Endothelial cell of umbilical vein (primary cell): ENCODE measurements at regions not wholly inside any gene's neighbourhood (a gene's known extent, or its start where the extent isn't known, plus 50 kb on each side); places are given as distances from the start of the nearest gene placed in this dataset.

ENCODE experiments used
- BruUV-seq: library from RNA; stranded (reverse); fragments of 400-500 nt; replicated peaks from 2 replicates; lab custom pipeline; 2021; lab: Mats Ljungman, UMichigan
- CTCF ChIA-PET: fragments of 300-600, 350-600 bp; sonication (Branson Sonifier 250); formaldehyde crosslinking; loops from one replicate; lab custom pipeline; 2021; ENCODE audit warnings: antibody characterized with exemption, inconsistent platforms; lab: Charles Lee
- POLR2A ChIA-PET: fragments of 300-600, 350-600 bp; sonication (Branson Sonifier 250); formaldehyde crosslinking; loops from one replicate; lab custom pipeline; 2021; ENCODE audit warnings: antibody characterized with exemption, inconsistent platforms; lab: Charles Lee
- DNase-seq: peaks from one replicate; pipeline ENCODE4 v3.0.0-alpha.2; 2011; ENCODE audit warnings: low read depth, low spot score
- FAIRE-seq: peaks from 2 replicates; lab custom pipeline; 2011; peaks lifted over from hg19 to GRCh38; lab: Jason Lieb, UNC
- H2AFZ ChIP-seq: 2 replicates; pipeline ENCODE4 v1.6.0; 2012; ENCODE audit warnings: low read depth, low read length, control low read depth, inconsistent platforms
- H3K27ac ChIP-seq: 2 replicates; pipeline ENCODE4 v1.5.1; 2011; ENCODE audit warnings: low read depth, mild to moderate bottlenecking, control low read depth, low read length, moderate library complexity; ENCODE audit not compliant: insufficient read depth
- H3K27me3 ChIP-seq, 2 experiments: 2 replicates each; pipeline versions ENCODE4 v1.6.0 to v1.6.1; 2011; ENCODE audit warnings: low read length in 2 of 2, mixed read lengths in 1 of 2; ENCODE audit not compliant: control insufficient read depth in 2 of 2, insufficient read depth in 2 of 2
- H3K36me3 ChIP-seq, 2 experiments: 2 replicates in 1 of 2; 3 replicates in 1 of 2; pipeline ENCODE4 v1.5.1; 2011; ENCODE audit warnings: low read length in 2 of 2, mild to moderate bottlenecking in 1 of 2, moderate library complexity in 1 of 2; ENCODE audit not compliant: control insufficient read depth in 2 of 2, insufficient read depth in 2 of 2; ENCODE audit errors: extremely low read depth in 1 of 2
- H3K4me1 ChIP-seq: 3 replicates; pipeline ENCODE4 v1.5.1; 2011; ENCODE audit warnings: mild to moderate bottlenecking, low read length; ENCODE audit not compliant: control insufficient read depth, insufficient read depth; ENCODE audit errors: extremely low read depth
- H3K4me2 ChIP-seq: 2 replicates; pipeline ENCODE4 v1.6.1; 2011; ENCODE audit warnings: low read length, control low read depth, mixed read lengths; ENCODE audit not compliant: insufficient read depth
- H3K4me3 ChIP-seq, 3 experiments: fragments of 200-600 bp in 1 of 3; sonication (generic), shearing (Covaris generic) in 1 of 3; replicated peaks in 1 of 3; 2 replicates each; pipeline ENCODE4 v1.5.1; 2011 to 2016; ENCODE audit warnings: control low read depth in 3 of 3, low read length in 3 of 3, mild to moderate bottlenecking in 2 of 3, inconsistent platforms in 1 of 3, low read depth in 1 of 3, moderate library complexity in 1 of 3; ENCODE audit not compliant: insufficient read depth in 1 of 3
- H3K79me2 ChIP-seq: 2 replicates; pipeline ENCODE4 v1.6.0; 2012; ENCODE audit warnings: low read length, inconsistent platforms; ENCODE audit not compliant: control insufficient read depth, insufficient read depth
- H3K9ac ChIP-seq: replicated peaks from 2 replicates; pipeline ENCODE3; 2011; ENCODE audit warnings: low read length, control low read depth; ENCODE audit not compliant: insufficient read depth; ENCODE audit errors: extremely low read depth
- H3K9me1 ChIP-seq: replicated peaks from 3 replicates; pipeline ENCODE4 v1.6.0; 2011; ENCODE audit warnings: mild to moderate bottlenecking, low read length; ENCODE audit not compliant: control insufficient read depth, insufficient read depth; ENCODE audit errors: extremely low read depth
- H3K9me3 ChIP-seq: replicated peaks from 2 replicates; pipeline ENCODE4 v1.5.1; 2012; ENCODE audit warnings: low read length, inconsistent platforms; ENCODE audit not compliant: control insufficient read depth, insufficient read depth
- H4K20me1 ChIP-seq: replicated peaks from 2 replicates; pipeline ENCODE3; 2011; ENCODE audit warnings: mild to moderate bottlenecking, low read length; ENCODE audit not compliant: control insufficient read depth, insufficient read depth; ENCODE audit errors: extremely low read depth
- EZH2 ChIP-seq: IDR thresholded peaks from 2 replicates; pipeline ENCODE4 v1.6.1; 2012; ENCODE audit warnings: borderline replicate concordance, low read depth, mild to moderate bottlenecking, moderate library complexity, low read length, inconsistent platforms; ENCODE audit not compliant: severe bottlenecking
- FOS ChIP-seq: IDR thresholded peaks from 2 replicates; pipeline ENCODE4 v1.6.1; 2011; ENCODE audit warnings: mild to moderate bottlenecking, low read length, moderate library complexity, borderline replicate concordance; ENCODE audit not compliant: insufficient read depth
- GATA2 ChIP-seq: IDR thresholded peaks from 2 replicates; pipeline ENCODE4 v1.7.0; 2011; ENCODE audit warnings: low read depth, mild to moderate bottlenecking, moderate library complexity, mixed read lengths, low read length; ENCODE audit not compliant: insufficient read length, insufficient read depth
- JUN ChIP-seq: IDR thresholded peaks from 2 replicates; pipeline ENCODE4 v1.6.1; 2011; ENCODE audit warnings: borderline replicate concordance, low read depth; ENCODE audit not compliant: insufficient read length, insufficient read depth
- MYC ChIP-seq: IDR thresholded peaks from one replicate; pipeline ENCODE4 v1.6.1; 2011; ENCODE audit warnings: mild to moderate bottlenecking, low read depth, low read length
- POLR2A ChIP-seq: IDR thresholded peaks from 2 replicates; pipeline ENCODE4 v1.6.1; 2012; ENCODE audit warnings: low read depth, mild to moderate bottlenecking, control low read depth, low read length
- POLR2AphosphoS5 ChIP-seq: IDR thresholded peaks from 2 replicates; pipeline ENCODE4 v1.6.1; 2012; ENCODE audit warnings: low read depth, mild to moderate bottlenecking, control low read depth, low read length, moderate library complexity; ENCODE audit not compliant: insufficient read depth
- dilution Hi-C: fragments of 300-500 bp; cut with MboI; formaldehyde crosslinking; loops from one replicate; pipeline ENCODE4 v1.15.0; 2019; ENCODE audit warnings: low sequenced_read_pairs; ENCODE audit not compliant: extremely low pct_ligation_motif_present
- intact Hi-C: fragments of 100-400 bp; cut with micrococcal nuclease; formaldehyde crosslinking; loops from one replicate; pipeline ENCODE4 v1.10.0; 2022
- TF ChIP-seq, protein P1 (sequence below): IDR thresholded peaks from 2 replicates; pipeline ENCODE4 v1.6.1; 2011; ENCODE audit not compliant: insufficient read depth, insufficient read length
- TF ChIP-seq, protein P2 (sequence below), 2 donors: IDR thresholded peaks; 1 replicate in 1 of 2; 2 replicates in 1 of 2; pipeline ENCODE4 v1.5.1; 2011; ENCODE audit warnings: low read length in 2 of 2, mild to moderate bottlenecking in 2 of 2, moderate library complexity in 2 of 2, control low read depth in 1 of 2, inconsistent platforms in 1 of 2, low read depth in 1 of 2; ENCODE audit not compliant: insufficient read depth in 1 of 2; ENCODE audit errors: extremely low read depth in 1 of 2

DNA sequence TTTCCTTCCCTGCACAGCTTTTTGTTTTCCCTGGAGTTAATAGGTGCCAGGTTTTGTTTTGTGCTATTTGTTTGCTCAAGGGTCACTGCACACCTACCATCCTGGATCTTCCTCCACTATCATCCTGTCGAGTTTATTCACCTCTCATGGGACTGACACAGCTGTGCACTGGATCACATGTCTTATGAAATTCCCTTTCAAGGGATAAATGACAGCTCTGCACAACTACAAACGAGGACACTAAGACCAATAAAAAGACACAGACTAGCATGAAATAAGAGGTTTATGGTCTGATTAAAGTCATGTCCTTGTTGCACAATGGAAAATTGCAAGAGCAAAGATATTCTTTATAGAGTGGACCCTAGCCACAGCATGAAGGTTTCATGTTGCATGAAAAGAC is 76.7 kb upstream of the SFMBT2 start:
- BruUV-seq, result no TSS peak

DNA sequence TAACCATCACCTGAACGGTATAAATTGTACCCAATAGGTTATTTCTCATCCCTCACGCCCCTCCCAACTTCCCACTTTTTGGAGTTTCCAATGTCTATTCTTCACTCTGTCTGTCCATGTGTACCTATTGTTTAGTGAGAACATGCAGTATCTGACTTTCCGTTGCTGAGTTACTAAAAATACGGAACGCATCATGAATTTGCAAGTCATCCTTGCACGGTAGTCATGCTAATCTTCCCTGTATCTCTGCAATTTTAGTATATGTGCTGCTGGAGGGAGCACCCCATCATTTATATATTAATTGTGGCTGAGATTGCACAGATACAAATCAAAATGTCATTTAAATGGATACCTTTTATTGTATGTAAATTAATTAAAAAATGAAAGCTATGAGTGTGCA is 75.7 kb upstream of the SFMBT2 start:
- CTCF ChIA-PET, result no interaction called here
- Histone ChIP-seq H4K20me1 (no peaks in the 10 kb centered on the region), H3K4me2 (no peak overlapping the region), H3K27me3 (no peaks in the 10 kb centered on the region), H2AFZ (no peak overlapping the region), H3K79me2 (no peaks in the 10 kb centered on the region), H3K9me3 (no peaks in the 10 kb centered on the region), H3K9ac (no peak overlapping the region), H3K27ac (no peak overlapping the region), H3K9me1 (no peaks in the 10 kb centered on the region), H3K36me3 (no peaks in the 10 kb centered on the region), H3K4me1 (no peaks in the 10 kb centered on the region), H3K4me3 (no peak overlapping the region)
- dilution Hi-C loops, result no loop called here
- POLR2A ChIA-PET, result no interaction called here
- no TSS peak for BruUV-seq
- intact Hi-C loops, result no loop called here
- FAIRE-seq, result no peak
- no peak for TF ChIP-seq GATA2
- no peak for TF ChIP-seq JUN
- no peak for TF ChIP-seq MYC
- no peak for TF ChIP-seq FOS
- no peak for TF ChIP-seq EZH2
- TF ChIP-seq POLR2A, result no peak
- TF ChIP-seq POLR2AphosphoS5, result no peak
- TF ChIP-seq, protein P1, sequence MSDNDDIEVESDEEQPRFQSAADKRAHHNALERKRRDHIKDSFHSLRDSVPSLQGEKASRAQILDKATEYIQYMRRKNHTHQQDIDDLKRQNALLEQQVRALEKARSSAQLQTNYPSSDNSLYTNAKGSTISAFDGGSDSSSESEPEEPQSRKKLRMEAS, result no peak
- TF ChIP-seq, protein P2, sequence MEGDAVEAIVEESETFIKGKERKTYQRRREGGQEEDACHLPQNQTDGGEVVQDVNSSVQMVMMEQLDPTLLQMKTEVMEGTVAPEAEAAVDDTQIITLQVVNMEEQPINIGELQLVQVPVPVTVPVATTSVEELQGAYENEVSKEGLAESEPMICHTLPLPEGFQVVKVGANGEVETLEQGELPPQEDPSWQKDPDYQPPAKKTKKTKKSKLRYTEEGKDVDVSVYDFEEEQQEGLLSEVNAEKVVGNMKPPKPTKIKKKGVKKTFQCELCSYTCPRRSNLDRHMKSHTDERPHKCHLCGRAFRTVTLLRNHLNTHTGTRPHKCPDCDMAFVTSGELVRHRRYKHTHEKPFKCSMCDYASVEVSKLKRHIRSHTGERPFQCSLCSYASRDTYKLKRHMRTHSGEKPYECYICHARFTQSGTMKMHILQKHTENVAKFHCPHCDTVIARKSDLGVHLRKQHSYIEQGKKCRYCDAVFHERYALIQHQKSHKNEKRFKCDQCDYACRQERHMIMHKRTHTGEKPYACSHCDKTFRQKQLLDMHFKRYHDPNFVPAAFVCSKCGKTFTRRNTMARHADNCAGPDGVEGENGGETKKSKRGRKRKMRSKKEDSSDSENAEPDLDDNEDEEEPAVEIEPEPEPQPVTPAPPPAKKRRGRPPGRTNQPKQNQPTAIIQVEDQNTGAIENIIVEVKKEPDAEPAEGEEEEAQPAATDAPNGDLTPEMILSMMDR (IDR thresholded peaks at IDR 0.05; ENCODE audit: extremely low read depth in 1 of 2, insufficient read depth in 1 of 2, low read depth in 1 of 2, low read length in 2 of 2), result no peak
- no peak for DNase-seq

More for the DNA sequence above, 76.7 kb upstream of the SFMBT2 start:
- Histone ChIP-seq H2AFZ (no peak overlapping the region), H3K4me1 (no peaks in the 10 kb centered on the region), H3K79me2 (no peaks in the 10 kb centered on the region), H3K4me2 (no peak overlapping the region), H3K27me3 (no peaks in the 10 kb centered on the region), H3K9me3 (no peaks in the 10 kb centered on the region), H3K36me3 (no peaks in the 10 kb centered on the region), H4K20me1 (no peaks in the 10 kb centered on the region), H3K4me3 (no peak overlapping the region), H3K9me1 (no peaks in the 10 kb centered on the region), H3K27ac (no peak overlapping the region), H3K9ac (no peak overlapping the region)
- CTCF ChIA-PET, result no interaction called here
- DNase-seq, result no peak
- dilution Hi-C loops, result no loop called here
- no peak for FAIRE-seq
- intact Hi-C loops, result no loop called here
- no peak for TF ChIP-seq JUN
- POLR2A ChIA-PET, result no interaction called here
